ENCODE measurements at regions not wholly inside any gene's neighbourhood (a gene's known extent, or its start where the extent isn't known, plus 50 kb on each side); places are given as distances from the start of the nearest gene placed in this dataset.

DNA sequence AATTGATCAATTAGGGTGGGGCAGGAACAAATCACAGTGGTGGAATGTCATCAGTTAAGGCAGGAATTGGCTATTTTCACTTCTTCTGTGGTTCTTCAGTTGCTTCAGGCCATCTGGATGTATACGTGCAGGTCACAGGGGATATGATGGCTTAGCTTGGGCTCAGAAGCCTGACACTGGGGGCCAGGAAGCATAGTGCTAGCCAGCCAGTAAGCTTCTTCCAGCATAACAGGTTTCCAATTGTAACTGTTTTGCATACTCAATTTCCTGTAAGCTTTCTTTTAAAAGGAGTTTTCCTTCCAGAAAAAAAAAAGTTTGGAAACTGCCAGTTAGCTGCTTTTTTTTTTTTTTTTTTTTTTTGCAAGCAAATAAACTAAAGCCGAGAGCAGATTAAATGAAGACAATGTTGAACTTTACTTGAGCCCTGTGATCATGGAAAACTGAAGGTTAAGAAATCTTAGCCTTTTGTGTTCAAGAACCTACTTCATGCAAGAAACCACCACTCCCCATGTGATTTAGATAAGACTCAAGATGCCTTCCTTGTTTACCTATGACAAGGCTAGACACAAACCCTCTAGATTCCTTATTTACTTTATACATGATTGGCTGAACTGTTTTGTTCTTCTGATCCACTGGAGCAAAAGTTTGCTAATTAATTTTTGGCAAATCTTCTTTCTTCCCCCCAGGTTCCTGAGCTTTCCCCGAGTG lies 126.9 kb upstream of the LINC00305 start:
- DNase-seq, result no peak

DNA sequence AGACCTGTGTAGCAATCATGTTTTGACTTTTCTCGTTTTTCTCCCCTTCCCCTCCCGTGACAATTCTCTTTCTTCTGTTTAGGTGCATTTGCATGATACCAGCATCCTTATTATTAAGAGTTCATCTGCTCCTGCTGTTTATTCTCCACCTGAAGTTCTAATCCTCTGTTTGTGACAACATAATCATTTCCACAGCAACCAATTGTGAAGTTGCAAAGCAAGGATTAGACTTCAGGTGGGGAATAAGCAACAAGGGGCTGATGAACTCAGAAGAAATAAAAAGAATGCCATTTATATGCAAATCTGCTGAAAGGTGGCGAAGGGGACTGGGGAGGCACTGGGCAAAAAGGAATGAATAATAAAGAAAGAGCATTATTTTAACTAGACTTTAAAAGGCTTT lies 124.8 kb upstream of the LINC00305 start:
- DNase-seq, result no peak

DNA sequence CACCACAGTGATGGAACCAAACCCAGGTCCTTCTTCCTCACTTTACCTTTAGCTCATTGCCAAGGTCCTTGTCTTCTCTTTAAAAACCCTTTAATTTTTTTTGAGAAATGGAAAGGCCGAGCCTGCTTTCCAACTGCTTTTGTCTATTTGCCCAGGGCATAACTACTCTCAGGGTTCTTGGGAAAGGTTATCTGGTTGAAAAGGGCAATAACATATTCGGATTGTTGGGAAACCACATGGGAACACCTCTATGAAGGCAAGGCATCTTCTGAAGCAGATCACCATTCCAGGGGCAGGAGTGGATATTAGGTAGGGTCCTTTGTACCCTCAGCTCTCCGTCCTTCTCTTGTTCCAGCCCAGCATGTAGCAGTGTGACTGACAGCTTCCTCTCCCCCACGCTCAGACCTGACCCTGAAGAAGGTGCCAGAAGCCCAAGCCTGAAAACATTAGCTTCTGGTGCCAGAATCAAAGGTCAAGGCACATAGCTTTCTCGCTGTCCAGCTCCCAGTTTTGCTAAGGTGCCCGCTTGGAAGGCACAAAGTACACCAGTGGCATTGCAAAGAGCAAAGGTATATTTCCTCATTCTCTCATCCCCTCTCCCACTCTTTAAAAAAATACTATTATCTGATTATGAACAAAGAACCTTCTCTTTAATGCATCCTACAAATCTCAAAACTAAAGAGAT lies 123.2 kb upstream of the LINC00305 start:
- no peak for DNase-seq

GRCh38 chr18:64271246-64271645 lies 122.4 kb upstream of the LINC00305 start:
- DNase-seq, result no peak

DNA sequence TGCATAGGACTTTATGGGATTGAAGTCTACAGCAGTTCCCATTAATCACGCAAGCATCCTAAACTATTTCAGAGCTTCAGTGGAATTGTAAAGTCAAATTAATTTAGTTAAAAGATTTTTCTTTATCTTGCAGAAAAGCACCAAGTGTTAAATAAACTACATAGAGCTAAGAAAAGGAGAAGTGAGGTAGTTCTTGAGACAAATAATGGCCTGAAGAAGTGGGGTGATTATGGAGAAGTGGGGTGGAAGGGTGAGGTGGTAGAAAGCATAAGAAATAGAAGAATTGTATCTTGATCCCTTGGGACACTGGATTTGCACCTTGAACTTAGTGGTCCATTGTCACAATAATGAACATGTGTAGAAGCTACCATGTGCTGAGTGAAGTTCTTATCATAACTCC lies 121.7 kb upstream of the LINC00305 start:
- no peak for DNase-seq

- DNase-seq, result no peak
Observed at GRCh38 chr18:64270121-64270520, 121.2 kb upstream of the LINC00305 start.

GRCh38 chr18:64264171-64264570 lies 115.3 kb upstream of the LINC00305 start:
- DNase-seq, result no peak

DNA sequence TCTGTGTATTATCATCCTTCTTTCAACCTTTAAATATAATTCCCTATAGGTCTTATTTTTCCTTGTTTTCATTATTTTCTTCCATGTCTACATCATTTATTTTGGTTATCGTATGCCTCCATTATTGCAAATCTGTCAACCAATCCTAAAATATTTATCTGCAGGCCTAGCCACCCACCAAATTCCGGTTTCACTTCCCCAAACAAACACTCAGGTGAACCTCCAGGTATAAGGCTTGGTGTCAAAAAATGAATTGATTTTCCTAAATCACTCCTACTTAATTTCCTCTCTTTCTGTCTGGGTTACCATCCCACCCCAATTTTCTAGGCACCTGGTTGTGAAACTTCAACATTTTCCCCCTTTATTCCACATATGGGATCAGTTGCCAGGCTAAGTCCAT lies 111.9 kb upstream of the LINC00305 start:
- no peak for DNase-seq

DNA sequence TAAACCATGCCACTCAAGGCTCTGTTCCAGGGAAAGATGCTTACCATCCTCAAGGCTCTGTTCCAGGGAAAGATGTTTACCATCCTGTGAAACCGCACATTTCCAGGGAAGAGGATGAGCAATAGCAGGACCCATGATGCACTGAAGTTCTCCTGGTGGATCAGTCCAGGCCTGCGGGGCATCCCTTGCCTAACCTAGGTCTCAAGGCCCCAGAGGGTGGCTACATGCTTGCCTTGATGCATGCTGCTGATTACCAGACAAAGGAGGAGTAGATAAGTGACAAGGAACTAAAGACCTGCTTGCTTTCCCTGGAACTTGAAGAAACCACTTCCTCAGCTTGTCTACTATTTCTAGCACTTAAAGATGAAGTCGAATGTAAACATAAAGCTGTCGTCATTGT lies 111.0 kb upstream of the LINC00305 start:
- no peak for DNase-seq

DNA sequence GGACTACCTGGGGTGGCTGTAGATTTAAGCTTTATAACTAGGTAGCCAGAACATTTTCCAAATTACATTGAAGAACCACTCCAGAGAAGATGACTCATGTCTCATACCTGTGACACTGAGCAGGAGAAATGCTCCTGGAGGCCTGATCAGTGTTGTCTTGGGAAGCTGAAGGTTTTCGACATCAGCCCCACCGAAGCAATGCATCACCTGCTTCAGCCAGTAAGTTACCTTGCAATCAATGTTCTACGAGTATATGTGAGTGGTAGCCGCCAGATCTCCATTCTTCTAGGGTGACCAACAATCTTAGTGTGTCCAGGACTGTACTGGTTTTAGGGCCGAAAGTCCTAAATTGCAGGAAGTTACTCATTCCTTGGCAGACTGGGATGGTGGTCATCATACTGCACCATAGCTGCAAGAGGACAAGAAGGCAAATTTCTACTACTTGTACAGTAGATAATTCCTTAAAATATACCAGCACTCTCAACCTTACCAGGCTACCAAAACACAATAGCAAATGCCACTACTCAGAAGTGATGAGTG lies 109.3 kb upstream of the LINC00305 start:
- no peak for DNase-seq

DNA sequence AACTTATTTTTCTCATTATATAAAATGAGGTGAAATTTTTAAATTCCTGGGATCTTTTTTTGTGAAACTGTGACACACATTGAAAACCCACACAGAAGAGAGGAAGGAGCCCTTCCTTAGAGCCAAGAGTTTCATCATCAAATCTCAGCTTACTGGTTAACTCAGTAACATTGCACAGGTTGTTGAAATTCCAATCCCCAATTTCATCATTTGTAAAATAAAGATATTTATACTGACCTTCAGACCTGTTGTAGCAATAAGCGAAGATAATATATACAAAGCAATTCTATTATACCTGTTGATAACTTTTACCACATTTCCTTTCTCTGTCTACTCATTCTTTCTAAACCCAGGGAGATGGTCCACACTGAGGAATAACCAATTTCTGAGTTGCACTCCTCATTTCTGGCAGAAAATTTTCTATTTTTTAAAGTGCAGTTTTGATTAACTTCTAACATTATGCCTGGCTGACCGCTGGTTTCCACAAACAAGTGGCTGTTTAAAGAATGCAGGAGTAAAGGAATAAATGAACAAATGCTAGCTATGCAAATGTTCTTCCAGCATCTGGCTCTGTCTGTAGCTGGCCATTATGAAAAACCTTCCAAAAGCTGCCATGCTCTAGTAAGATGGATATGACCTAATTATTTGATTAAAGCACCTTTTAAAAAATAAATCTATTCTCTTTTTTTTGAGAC lies 105.7 kb upstream of the LINC00305 start:
- DNase-seq, result no peak

- no peak for DNase-seq
Observed at GRCh38 chr18:64253873-64254272, 105.0 kb upstream of the LINC00305 start.

- DNase-seq, result no peak
Observed at GRCh38 chr18:64253222-64253621, 104.3 kb upstream of the LINC00305 start.

DNA sequence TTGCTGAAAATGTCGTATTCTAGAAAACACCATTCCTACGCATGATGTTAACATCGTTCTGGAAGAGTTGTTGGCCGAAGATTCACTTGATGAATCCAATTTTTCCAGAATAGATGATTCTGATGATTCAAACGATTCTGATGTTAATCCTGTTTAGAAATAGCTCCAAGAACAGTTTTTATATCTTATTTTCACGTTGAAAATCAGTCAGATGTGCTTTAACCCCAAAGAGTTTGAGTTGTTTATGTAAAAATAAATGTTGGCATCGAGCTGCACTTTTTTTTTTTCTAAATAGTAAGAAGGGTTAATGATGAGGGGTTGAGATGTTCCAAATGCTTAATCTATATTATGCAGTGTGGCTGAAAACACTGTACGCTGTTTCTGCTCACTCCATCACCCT lies 99.9 kb upstream of the LINC00305 start:
- no peak for DNase-seq

DNA sequence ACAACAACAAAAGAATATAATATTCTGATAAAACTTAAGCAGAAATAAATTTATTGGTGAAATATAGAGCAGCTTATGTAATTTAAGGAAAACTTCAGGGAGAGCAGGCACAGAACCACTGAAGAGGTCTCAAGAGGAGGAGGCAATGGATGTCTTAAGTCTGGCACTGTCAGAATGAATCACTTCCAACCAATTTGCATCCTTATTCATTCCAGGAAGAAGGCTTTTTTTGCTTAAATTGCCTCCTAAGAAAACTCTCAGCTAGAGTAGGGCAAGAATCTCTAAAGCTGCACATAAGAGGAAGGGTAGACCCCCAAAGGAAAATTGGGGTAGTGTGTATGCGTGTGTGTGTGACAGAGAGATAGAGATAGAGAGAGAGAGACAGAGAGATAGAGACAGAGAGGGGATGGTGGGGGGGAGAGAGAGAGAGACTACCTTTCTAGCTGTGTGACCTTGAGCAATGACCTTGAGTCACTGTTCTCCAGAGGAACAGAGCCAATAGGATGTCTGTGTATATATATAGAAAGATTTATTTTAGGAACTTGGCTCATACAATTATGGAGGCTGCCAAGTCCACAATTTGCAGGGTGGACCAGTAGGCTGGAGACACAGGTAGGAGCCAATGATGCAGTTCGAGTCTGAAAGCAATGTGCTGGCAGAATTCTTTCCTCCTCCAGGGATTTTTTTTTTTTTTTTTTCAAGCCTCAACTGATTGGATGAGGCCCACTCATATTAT lies 96.4 kb upstream of the LINC00305 start:
- no peak for DNase-seq

GRCh38 chr18:64244571-64244970 lies 95.7 kb upstream of the LINC00305 start:
- no peak for DNase-seq

- no peak for DNase-seq
Observed at GRCh38 chr18:64240316-64240715, 91.4 kb upstream of the LINC00305 start.

DNA sequence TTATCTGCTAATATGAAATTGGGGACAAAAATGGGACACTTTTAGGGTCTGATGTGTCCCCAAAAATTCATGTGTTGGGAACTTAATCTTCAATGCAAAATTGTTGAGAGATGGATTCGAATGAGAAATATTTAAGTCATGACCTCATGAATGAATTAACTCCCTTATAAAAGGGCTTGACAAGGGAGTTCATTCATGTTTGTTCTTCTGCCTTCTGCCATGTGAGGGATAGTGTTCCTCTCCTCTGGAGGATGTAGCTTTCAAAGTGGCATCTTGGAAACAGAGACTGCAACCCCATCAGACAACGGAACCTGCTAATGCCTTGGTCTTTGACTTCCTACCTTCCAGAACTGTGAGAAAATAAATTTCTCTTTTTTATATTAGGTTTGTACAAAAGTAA lies 89.2 kb upstream of the LINC00305 start:
- no peak for DNase-seq

DNA sequence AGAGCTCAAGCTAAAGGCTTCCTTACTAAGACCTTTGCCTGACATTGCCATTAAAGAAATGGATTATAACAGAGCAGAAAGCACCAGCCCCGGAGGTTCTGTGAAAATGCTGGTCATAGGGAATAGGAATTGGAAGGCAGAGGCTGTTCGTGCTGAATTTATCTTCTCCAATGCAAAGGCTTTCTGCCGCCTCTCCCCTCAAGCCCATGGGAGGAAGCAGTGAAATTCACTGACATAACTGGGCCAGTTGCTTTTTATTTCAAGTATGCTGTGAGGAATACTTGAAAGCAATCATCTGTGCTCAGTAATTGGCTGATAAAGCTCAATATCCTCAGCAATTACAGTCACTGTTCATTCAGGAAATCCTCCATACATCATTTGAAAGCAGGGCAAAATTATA lies 85.4 kb upstream of the LINC00305 start:
- no peak for DNase-seq

DNA sequence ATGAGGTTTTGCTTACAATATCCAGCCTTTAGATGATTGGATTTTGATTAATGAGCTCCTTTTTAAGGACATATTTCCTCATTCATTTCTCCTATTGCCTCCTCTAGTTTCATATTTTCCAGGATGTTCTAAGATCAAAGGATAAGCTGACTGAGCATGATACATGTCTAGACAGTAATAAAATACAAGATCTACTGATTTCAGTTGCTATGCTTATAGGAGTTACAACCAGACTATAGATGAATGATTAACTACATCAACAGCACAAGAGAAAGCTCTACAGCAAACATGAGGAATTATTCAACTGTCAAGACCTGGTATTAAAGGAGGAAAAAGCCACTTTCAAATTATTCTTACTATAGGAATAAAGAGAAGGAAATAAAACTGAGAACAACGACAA lies 85.0 kb upstream of the LINC00305 start:
- no peak for DNase-seq

GRCh38 chr18:64220941-64221340 lies 72.1 kb upstream of the LINC00305 start:
- no peak for DNase-seq

DNA sequence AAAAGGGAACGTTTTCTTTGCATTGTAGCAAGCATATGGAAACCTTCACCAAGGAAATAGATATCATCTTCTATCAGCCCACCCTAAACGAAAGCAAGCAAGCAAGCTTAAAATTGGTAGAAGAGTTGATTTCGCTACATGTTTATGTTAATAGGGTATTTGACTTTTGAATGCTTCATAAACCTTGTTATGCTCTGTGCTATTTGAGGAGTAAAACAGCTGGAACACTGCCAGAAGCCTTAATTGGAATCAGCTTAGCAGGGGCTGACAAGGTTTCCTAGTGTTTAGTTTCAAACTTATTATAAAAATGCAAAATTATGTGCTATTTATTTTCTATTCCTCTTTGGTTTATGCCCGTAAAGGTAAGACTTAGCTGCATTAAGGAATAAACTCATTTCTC lies 70.6 kb upstream of the LINC00305 start:
- no peak for DNase-seq

- no peak for DNase-seq
Observed at GRCh38 chr18:64210401-64210949, 61.6 kb upstream of the LINC00305 start.

Measured in right forelimb (tissue), 1 donor.